ENCODE measurements at regions not wholly inside any gene's neighbourhood (a gene's known extent, or its start where the extent isn't known, plus 50 kb on each side); places are given as distances from the start of the nearest gene placed in this dataset.

DNA sequence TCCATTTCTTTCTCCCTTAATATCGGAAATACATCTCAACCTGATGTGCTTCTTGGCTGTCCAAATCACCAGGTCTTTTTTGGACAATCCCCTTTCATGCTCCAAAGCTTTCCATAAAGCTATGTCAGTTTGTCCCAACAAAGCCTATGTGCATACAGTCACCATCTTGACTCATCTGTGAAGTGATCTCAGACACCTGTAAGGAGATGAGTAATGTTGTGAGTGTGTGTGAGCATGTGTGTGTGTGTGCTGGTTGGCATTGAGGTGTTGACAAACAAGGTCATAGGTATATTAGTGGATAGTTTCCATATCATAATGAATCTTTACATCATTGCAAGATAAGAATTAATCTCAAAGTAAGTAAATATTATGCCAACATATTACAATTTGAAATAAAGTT is 1243.3 kb upstream of the SEL1L start:
- no peak for DNase-seq (ENCODE audit: unreplicated experiment)
- Mint-ChIP-seq H3K36me3 (ENCODE audit: insufficient read depth, unreplicated experiment) (no peaks in the 10 kb centered on the region), H3K9me3 (ENCODE audit: unreplicated experiment) (peaks cover 12% of the 10 kb centered on the region), H3K4me3 (ENCODE audit: unreplicated experiment) (no peak overlapping the region), H3K27ac (ENCODE audit: low read depth, unreplicated experiment) (no peak overlapping the region), H3K4me1 (ENCODE audit: insufficient read depth, unreplicated experiment) (no peaks in the 10 kb centered on the region), H3K27me3 (ENCODE audit: insufficient read depth, unreplicated experiment) (no peaks in the 10 kb centered on the region)
- TF ChIP-seq, protein P1, sequence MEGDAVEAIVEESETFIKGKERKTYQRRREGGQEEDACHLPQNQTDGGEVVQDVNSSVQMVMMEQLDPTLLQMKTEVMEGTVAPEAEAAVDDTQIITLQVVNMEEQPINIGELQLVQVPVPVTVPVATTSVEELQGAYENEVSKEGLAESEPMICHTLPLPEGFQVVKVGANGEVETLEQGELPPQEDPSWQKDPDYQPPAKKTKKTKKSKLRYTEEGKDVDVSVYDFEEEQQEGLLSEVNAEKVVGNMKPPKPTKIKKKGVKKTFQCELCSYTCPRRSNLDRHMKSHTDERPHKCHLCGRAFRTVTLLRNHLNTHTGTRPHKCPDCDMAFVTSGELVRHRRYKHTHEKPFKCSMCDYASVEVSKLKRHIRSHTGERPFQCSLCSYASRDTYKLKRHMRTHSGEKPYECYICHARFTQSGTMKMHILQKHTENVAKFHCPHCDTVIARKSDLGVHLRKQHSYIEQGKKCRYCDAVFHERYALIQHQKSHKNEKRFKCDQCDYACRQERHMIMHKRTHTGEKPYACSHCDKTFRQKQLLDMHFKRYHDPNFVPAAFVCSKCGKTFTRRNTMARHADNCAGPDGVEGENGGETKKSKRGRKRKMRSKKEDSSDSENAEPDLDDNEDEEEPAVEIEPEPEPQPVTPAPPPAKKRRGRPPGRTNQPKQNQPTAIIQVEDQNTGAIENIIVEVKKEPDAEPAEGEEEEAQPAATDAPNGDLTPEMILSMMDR (IDR thresholded peaks at IDR 0.05; ENCODE audit: unreplicated experiment) = no peak
- no TSS peak for BruUV-seq (replicated peaks)
- POLR2A ChIA-PET = interaction anchor here (0.5 to 1.4 kb wide), 2 partner anchors 9 to 77 kb away, joined by 3 to 6 read pairs; no protein-coding TSS in a partner anchor
- CTCF ChIA-PET = no interaction called here
- intact Hi-C loops (cut with micrococcal nuclease) = no loop called here

DNA sequence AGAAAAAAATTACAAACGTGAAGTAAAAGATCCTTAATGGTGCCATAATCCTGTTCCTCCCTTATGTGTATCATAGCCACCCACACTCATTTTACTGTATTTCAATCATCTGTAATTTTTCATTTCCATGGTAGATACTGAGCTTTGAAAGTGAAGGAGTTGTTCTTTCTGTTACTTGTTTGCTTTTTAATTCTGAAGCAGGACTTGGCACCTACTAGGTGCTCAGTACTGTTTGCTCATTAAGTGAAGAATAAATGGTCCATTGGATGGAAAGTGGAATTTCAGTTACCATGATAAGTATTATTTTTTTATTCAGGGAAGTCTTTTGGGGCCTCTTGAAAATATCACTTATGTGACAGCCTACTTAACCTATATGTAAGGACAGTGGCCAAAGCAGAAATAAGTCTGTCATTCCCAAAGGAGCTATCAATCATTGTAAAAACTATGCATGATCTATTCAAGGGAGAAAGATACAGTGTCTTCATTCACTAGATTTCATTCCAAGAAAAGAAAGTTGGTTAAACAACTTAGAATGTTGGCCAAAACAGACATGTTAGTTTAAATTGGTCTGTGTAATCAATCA is 1244.4 kb upstream of the SEL1L start:
- intact Hi-C loops (cut with micrococcal nuclease) = no loop called here

DNA sequence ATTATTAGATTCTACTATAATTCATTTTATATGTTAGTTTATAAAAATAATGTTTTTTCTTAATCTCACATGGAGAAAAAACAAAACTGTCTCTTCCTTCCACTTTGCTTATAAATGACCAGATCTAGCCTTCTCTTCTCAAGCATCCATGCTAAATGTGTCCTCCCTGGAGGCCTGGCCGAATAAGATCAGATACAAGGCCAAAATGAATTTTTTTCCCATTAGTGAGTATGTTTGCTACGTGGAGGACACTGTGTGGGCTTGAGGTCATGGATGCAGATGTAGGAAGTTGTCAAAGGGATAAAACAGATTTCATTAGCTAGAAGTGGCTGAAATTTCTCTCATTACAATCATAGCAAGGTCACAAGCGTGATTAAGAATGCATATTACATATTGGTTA is 1244.9 kb upstream of the SEL1L start:
- BruUV-seq (replicated peaks) = no TSS peak
- Mint-ChIP-seq H3K27ac (ENCODE audit: low read depth, unreplicated experiment) (no peak overlapping the region), H3K4me1 (ENCODE audit: insufficient read depth, unreplicated experiment) (no peaks in the 10 kb centered on the region), H3K27me3 (ENCODE audit: insufficient read depth, unreplicated experiment) (no peaks in the 10 kb centered on the region), H3K4me3 (ENCODE audit: unreplicated experiment) (no peak overlapping the region), H3K9me3 (ENCODE audit: unreplicated experiment) (peaks cover 12% of the 10 kb centered on the region), H3K36me3 (ENCODE audit: insufficient read depth, unreplicated experiment) (no peaks in the 10 kb centered on the region)
- no peak for DNase-seq (ENCODE audit: unreplicated experiment)
- TF ChIP-seq, protein P1 (IDR thresholded peaks at IDR 0.05; ENCODE audit: unreplicated experiment) = no peak
- intact Hi-C loops (cut with micrococcal nuclease) = no loop called here
- CTCF ChIA-PET = interaction anchor here (0.7 kb wide), 1 partner anchor 9 kb away, joined by 3 read pairs; no protein-coding TSS in a partner anchor
- POLR2A ChIA-PET = no interaction called here

More for the DNA sequence above, 1244.4 kb upstream of the SEL1L start:
- Mint-ChIP-seq H3K4me1 (ENCODE audit: insufficient read depth, unreplicated experiment) (no peaks in the 10 kb centered on the region), H3K27ac (ENCODE audit: low read depth, unreplicated experiment) (no peak overlapping the region), H3K36me3 (ENCODE audit: insufficient read depth, unreplicated experiment) (no peaks in the 10 kb centered on the region), H3K9me3 (ENCODE audit: unreplicated experiment) (peaks cover 12% of the 10 kb centered on the region), H3K4me3 (ENCODE audit: unreplicated experiment) (no peak overlapping the region), H3K27me3 (ENCODE audit: insufficient read depth, unreplicated experiment) (no peaks in the 10 kb centered on the region)
- TF ChIP-seq, protein P1 (IDR thresholded peaks at IDR 0.05; ENCODE audit: unreplicated experiment) = no peak
- no TSS peak for BruUV-seq (replicated peaks)
- ChIA-PET POLR2A (interaction anchor here (0.6 kb wide), 1 partner anchor 25 kb away, joined by 3 read pairs; no protein-coding TSS in a partner anchor), CTCF (interaction anchor here (0.7 kb wide), 1 partner anchor 8 kb away, joined by 3 read pairs; no protein-coding TSS in a partner anchor)
- DNase-seq (ENCODE audit: unreplicated experiment) = no peak

DNA sequence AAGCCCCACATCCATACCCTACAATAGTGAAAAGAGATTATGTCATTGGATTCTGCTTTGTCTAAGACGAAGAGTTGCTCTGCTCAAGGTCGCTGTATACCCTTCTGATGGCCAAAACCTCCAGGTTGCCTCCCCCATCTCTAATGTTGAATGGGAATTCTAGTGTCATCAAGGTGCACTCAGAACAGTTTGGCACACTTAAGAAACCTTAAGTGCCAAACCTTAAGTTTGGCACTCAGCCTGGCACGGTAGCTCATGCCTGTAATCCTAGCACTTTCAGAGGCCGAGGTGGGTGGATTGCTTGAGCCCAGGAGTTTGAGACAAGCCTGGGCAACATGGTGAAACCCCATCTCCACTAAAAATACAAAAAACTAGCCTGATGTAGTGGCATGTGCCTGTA is 1245.6 kb upstream of the SEL1L start:
- Mint-ChIP-seq H3K9me3 (ENCODE audit: unreplicated experiment) (peaks cover 12% of the 10 kb centered on the region), H3K36me3 (ENCODE audit: insufficient read depth, unreplicated experiment) (no peaks in the 10 kb centered on the region), H3K27ac (ENCODE audit: low read depth, unreplicated experiment) (no peak overlapping the region), H3K4me1 (ENCODE audit: insufficient read depth, unreplicated experiment) (no peaks in the 10 kb centered on the region), H3K4me3 (ENCODE audit: unreplicated experiment) (no peak overlapping the region), H3K27me3 (ENCODE audit: insufficient read depth, unreplicated experiment) (no peaks in the 10 kb centered on the region)
- TF ChIP-seq, protein P1 (IDR thresholded peaks at IDR 0.05; ENCODE audit: unreplicated experiment) = no peak
- intact Hi-C loops (cut with micrococcal nuclease) = no loop called here
- BruUV-seq (replicated peaks) = no TSS peak
- POLR2A ChIA-PET = no interaction called here
- CTCF ChIA-PET = interaction anchor here (0.6 kb wide), 1 partner anchor 681 kb away, joined by 3 read pairs; no protein-coding TSS in a partner anchor
- DNase-seq (ENCODE audit: unreplicated experiment) = no peak
